ENCODE measurements at regions not wholly inside any gene's neighbourhood (a gene's known extent, or its start where the extent isn't known, plus 50 kb on each side); places are given as distances from the start of the nearest gene placed in this dataset.

DNA sequence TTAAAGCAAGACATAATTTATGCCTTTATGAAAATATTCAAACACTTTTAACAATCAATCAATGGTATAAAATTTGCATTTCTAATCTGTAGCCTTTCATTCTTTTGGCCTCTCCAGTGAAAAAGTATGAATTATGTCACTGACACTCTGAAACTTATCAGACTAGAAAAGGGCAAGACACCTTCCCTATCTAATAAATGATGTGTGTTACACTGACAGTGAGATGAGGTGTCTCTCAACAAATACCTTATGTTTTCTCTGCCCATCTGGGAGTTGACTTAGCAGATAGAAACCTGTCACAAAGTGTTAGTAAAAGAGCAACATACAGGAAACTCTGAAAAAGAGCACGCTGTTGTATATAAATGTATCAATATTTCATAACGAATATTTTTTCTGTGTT, 94.2 kb upstream of the TECRL start:
- no peak overlapping the region for H3K4me3 ChIP-seq (ENCODE audit: control extremely low read depth in 1 of 5, extremely low read depth in 1 of 5, insufficient read depth in 1 of 5, low read depth in 2 of 5, low read length in 4 of 5)
- no peak for ATAC-seq (ENCODE audit: low read depth)
- no peak overlapping the region for H2AFZ ChIP-seq (ENCODE audit: insufficient read depth, low read depth, low read length, poor library complexity, severe bottlenecking)
- no peak overlapping the region for H3K27ac ChIP-seq (ENCODE audit: low read length in 2 of 2)
- Mint-ChIP-seq H3K27ac (no peak overlapping the region), H3K27me3 (no peaks in the 10 kb centered on the region), H3K4me3 (no peak overlapping the region), H3K4me1 (no peaks in the 10 kb centered on the region), H3K9me3 (ENCODE audit: insufficient read depth) (peaks cover 3% of the 10 kb centered on the region)
- POLR2A ChIA-PET, result no interaction called here
- TF ChIP-seq EZH2 (IDR thresholded peaks at IDR 0.05; ENCODE audit: borderline replicate concordance, insufficient read depth, low read depth, low read length, poor library complexity, severe bottlenecking), result no peak
- no peaks in the 10 kb centered on the region for H4K20me1 ChIP-seq (ENCODE audit: control insufficient read depth, insufficient read depth, low read length, poor library complexity, severe bottlenecking)
- no peaks in the 10 kb centered on the region for H3K36me3 ChIP-seq (replicated peaks in 1 of 2; ENCODE audit: control extremely low read depth in 1 of 2, control insufficient read depth in 1 of 2, extremely low read depth in 1 of 2, insufficient read depth in 2 of 2, low read length in 1 of 2)
- H3K4me1 ChIP-seq (ENCODE audit: control insufficient read depth in 2 of 2, insufficient read depth in 2 of 2, low read length in 2 of 2), result no peaks in the 10 kb centered on the region
- WGBS (ENCODE audit: insufficient coverage), result no CpG with 5 or more reads among the region's 2 CpGs
- no peaks in the 10 kb centered on the region for H3K79me2 ChIP-seq (ENCODE audit: control insufficient read depth, insufficient read depth, low read length)
- H3K4me2 ChIP-seq (replicated peaks; ENCODE audit: low read depth, low read length, poor library complexity, severe bottlenecking), result no peak overlapping the region
- intact Hi-C loops (cut with micrococcal nuclease), result no loop called here
- CTCF ChIA-PET, result no interaction called here
- no peaks in the 10 kb centered on the region for H3K27me3 ChIP-seq (replicated peaks in 1 of 4; ENCODE audit: control extremely low read depth in 1 of 4, control insufficient read depth in 3 of 4, insufficient read depth in 4 of 4, low read length in 3 of 4)
- H3K9ac ChIP-seq (ENCODE audit: low read length), result no peak overlapping the region
- H3K9me3 ChIP-seq (ENCODE audit: control extremely low read depth in 1 of 3, control insufficient read depth in 2 of 3, insufficient read depth in 1 of 3, low read length in 2 of 3), result no peaks in the 10 kb centered on the region
- no peak for DNase-seq

DNA sequence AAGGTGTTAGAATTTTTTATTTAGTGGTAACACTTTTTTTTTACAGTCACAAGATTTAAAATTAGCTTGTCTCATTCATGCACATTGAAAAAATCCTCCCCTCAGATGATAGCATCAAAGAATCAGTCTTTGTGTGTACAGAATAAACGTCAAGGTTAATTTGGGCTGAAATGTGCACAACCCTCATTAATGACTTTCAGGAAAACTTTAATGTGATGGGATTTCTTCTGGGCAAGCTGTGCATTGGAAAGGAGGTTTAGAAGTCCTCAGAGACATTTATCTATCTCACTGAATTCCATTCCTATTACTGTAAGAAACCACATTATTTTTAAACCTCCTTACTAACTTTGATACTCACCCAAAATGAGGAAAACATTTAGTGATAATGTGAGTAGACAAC, 88.2 kb upstream of the TECRL start:
- no peaks in the 10 kb centered on the region for H3K36me3 ChIP-seq (replicated peaks in 1 of 2; ENCODE audit: control extremely low read depth in 1 of 2, control insufficient read depth in 1 of 2, extremely low read depth in 1 of 2, insufficient read depth in 2 of 2, low read length in 1 of 2)
- no peaks in the 10 kb centered on the region for H3K27me3 Mint-ChIP-seq
- no peak overlapping the region for H2AFZ ChIP-seq (ENCODE audit: insufficient read depth, low read depth, low read length, poor library complexity, severe bottlenecking)
- ATAC-seq (ENCODE audit: low read depth) (no peak), DNase-seq (no peak)
- TF ChIP-seq EZH2 (IDR thresholded peaks at IDR 0.05; ENCODE audit: borderline replicate concordance, insufficient read depth, low read depth, low read length, poor library complexity, severe bottlenecking) (no peak), CTCF (IDR thresholded peaks at IDR 0.05) (no peak)
- H3K4me2 ChIP-seq (replicated peaks; ENCODE audit: low read depth, low read length, poor library complexity, severe bottlenecking), result no peak overlapping the region
- H3K4me3 ChIP-seq (ENCODE audit: control extremely low read depth in 1 of 5, extremely low read depth in 1 of 5, insufficient read depth in 1 of 5, low read depth in 2 of 5, low read length in 4 of 5), result no peak overlapping the region
- no peaks in the 10 kb centered on the region for H3K9me3 ChIP-seq (ENCODE audit: control extremely low read depth in 1 of 3, control insufficient read depth in 2 of 3, insufficient read depth in 1 of 3, low read length in 2 of 3)
- no peak overlapping the region for H3K27ac Mint-ChIP-seq
- POLR2A ChIA-PET, result no interaction called here
- CTCF ChIA-PET, result no interaction called here
- no peaks in the 10 kb centered on the region for H3K9me3 Mint-ChIP-seq (ENCODE audit: insufficient read depth)
- no peak overlapping the region for H3K4me3 Mint-ChIP-seq
- no CpG with 5 or more reads among the region's 1 CpG for WGBS (ENCODE audit: insufficient coverage)
- intact Hi-C loops (cut with micrococcal nuclease), result no loop called here
- no peaks in the 10 kb centered on the region for H4K20me1 ChIP-seq (ENCODE audit: control insufficient read depth, insufficient read depth, low read length, poor library complexity, severe bottlenecking)
- no peaks in the 10 kb centered on the region for H3K27me3 ChIP-seq (replicated peaks in 1 of 4; ENCODE audit: control extremely low read depth in 1 of 4, control insufficient read depth in 3 of 4, insufficient read depth in 4 of 4, low read length in 3 of 4)
- no peak overlapping the region for H3K9ac ChIP-seq (ENCODE audit: low read length)
- H3K27ac ChIP-seq (ENCODE audit: low read length in 2 of 2), result no peak overlapping the region
- no peaks in the 10 kb centered on the region for H3K79me2 ChIP-seq (ENCODE audit: control insufficient read depth, insufficient read depth, low read length)
- H3K4me1 Mint-ChIP-seq, result no peaks in the 10 kb centered on the region
- H3K4me1 ChIP-seq (ENCODE audit: control insufficient read depth in 2 of 2, insufficient read depth in 2 of 2, low read length in 2 of 2), result no peaks in the 10 kb centered on the region

Measured in B cell (primary cell).